Heart left ventricle (tissue), 16 donors: ENCODE measurements at regions not wholly inside any gene's neighbourhood (a gene's known extent, or its start where the extent isn't known, plus 50 kb on each side); places are given as distances from the start of the nearest gene placed in this dataset.

Source experiments
- ATAC-seq, 4 donors: fragments of 200-7000 bp; cut with Tn5 transposase; one replicate each; pipeline ENCODE4 v1.9.1; 2020 to 2022; ENCODE audit warnings: moderate library complexity in 4 of 4, mild to moderate bottlenecking in 3 of 4, moderate number of reproducible peaks in 1 of 4
- DNase-seq, 5 donors: peaks; one replicate each; pipeline ENCODE4 v3.0.0-alpha.2; 2020
- H3K27ac ChIP-seq, 12 donors: fragments of 200-600 bp; sonication (generic) in 4 of 12; one replicate each; pipeline versions ENCODE4 v1.5.0 to v1.8.0; 2016 to 2022; ENCODE audit warnings: mild to moderate bottlenecking in 2 of 12
- H3K27me3 ChIP-seq, 9 donors: fragments of 200-600 bp; sonication (generic) in 2 of 9; one replicate each; pipeline versions ENCODE4 v1.5.1 to v1.8.0; 2016 to 2022; ENCODE audit warnings: mild to moderate bottlenecking in 3 of 9
- H3K36me3 ChIP-seq, 9 donors: fragments of 200-600 bp; sonication (generic) in 2 of 9; one replicate each; pipeline versions ENCODE4 v1.5.0 to v1.8.0; 2018 to 2022; ENCODE audit warnings: mild to moderate bottlenecking in 2 of 9
- H3K4me1 ChIP-seq, 12 donors: fragments of 200-600 bp; sonication (generic) in 4 of 12; one replicate each; pipeline versions ENCODE4 v1.5.0 to v1.8.0; 2016 to 2022; ENCODE audit warnings: mild to moderate bottlenecking in 3 of 12
- H3K4me3 ChIP-seq, 12 donors: fragments of 200-600 bp; sonication (generic) in 4 of 12; one replicate each; pipeline versions ENCODE4 v1.5.0 to v1.8.0; 2017 to 2022; ENCODE audit warnings: mild to moderate bottlenecking in 9 of 12, moderate library complexity in 4 of 12
- H3K9me3 ChIP-seq, 12 donors: fragments of 200-600 bp; sonication (generic) in 4 of 12; one replicate each; pipeline versions ENCODE4 v1.5.0 to v1.8.0; 2016 to 2022; ENCODE audit warnings: mild to moderate bottlenecking in 1 of 12
- CTCF ChIP-seq, 12 donors: fragments of 200-600 bp; sonication (generic) in 4 of 12; IDR thresholded peaks; one replicate each; pipeline versions ENCODE4 v1.5.0 to v1.8.0; 2018 to 2022; ENCODE audit warnings: antibody characterized with exemption in 12 of 12, mild to moderate bottlenecking in 5 of 12
- POLR2A ChIP-seq, 2 donors: fragments of 450-650 bp; IDR thresholded peaks; one replicate each; pipeline ENCODE4 v1.6.1; 2017; ENCODE audit warnings: antibody characterized with exemption in 2 of 2, mild to moderate bottlenecking in 2 of 2, moderate library complexity in 2 of 2
- WGBS, 4 donors: extraction: QIAGEN DNeasy Blood & Tissue Kit in 2 of 4; methylation state at CpG; one replicate each; pipeline versions ENCODE4 v1.1.5 to v1.1.7; 2013 to 2018; 5-methylcytosine and 5-hydroxymethylcytosine counted together
- intact Hi-C, 10 donors: fragments of 100-400 bp; cut with DNase I; formaldehyde crosslinking; loops; one replicate each; pipeline versions ENCODE4 v1.11.1 to v1.14.2; 2022
- donor health status: ischemic (EF 13 %, LVEDD 7.1; RV severe dilation, severe dysfunction).
- donor health status: healthy with polysubstance abuse.
- donor health status: DM: no; HTN: yes; CAD: no.
- donor health status: DM: no; HTN: no; CAD: no.
- donor health status: ischemic (EF 25% LVEDD 6.9; RV normal size, moderate dysfunction).
- donor health status: ischemic (EF 25% LVEDD 5.7; RV mildly dilated, moderate dysfunction).
- donor health status: healthy.
- donor health status: DM: yes; HTN: yes; CAD: no.
- donor health status: ischemic (EF 35%, LVEDD 5.7; RV mildly dilated, moderate dysfunction).
- donor health status: nonischemic (EF 11% LVEDD 7.7; RV severe dilation, severe dysfunction).
- donor health status: DM: yes; HTN: yes; CAD: no.
- donor health status: PGD.
- donor health status: ischemic (EF 29% LVEDD 5.4; RV normal size, mild dysfunction).
- donor health status: nonischemic (EF 23%, LVEDD 6.1; RV moderate dilation, normal function).

GRCh38 chr6:84486526-84486925 is 259.1 kb upstream of the CEP162 start:
- TF ChIP-seq POLR2A (IDR thresholded peaks at IDR 0.05) (no peak), CTCF (IDR thresholded peaks at IDR 0.05) (no peak)
- Histone ChIP-seq H3K27ac (no peak overlapping the region), H3K9me3 (peaks cover 0 to 7% (median 0%) of the 10 kb centered on the region in 12 donors), H3K27me3 (no peaks in the 10 kb centered on the region), H3K4me3 (no peak overlapping the region), H3K36me3 (no peaks in the 10 kb centered on the region), H3K4me1 (no peaks in the 10 kb centered on the region)
- ATAC-seq (no peak), DNase-seq (no peak)
- intact Hi-C loops, result no loop called here

GRCh38 chr6:84469144-84469543 is 241.7 kb upstream of the CEP162 start:
- H3K27ac ChIP-seq, result no peak overlapping the region
- no peak for ATAC-seq
- no peaks in the 10 kb centered on the region for H3K27me3 ChIP-seq
- H3K9me3 ChIP-seq, result peaks cover 0 to 11% (median 0%) of the 10 kb centered on the region in 12 donors
- no peak for TF ChIP-seq POLR2A (IDR thresholded peaks at IDR 0.05)
- no peak for TF ChIP-seq CTCF (IDR thresholded peaks at IDR 0.05)
- DNase-seq, result no peak
- no peaks in the 10 kb centered on the region for H3K36me3 ChIP-seq
- H3K4me3 ChIP-seq, result no peak overlapping the region
- intact Hi-C loops, result no loop called here
- WGBS, 4 donors, result 85 to 88% (median 86%) methylated on average over 1 of the region's 1 CpG
- no peaks in the 10 kb centered on the region for H3K4me1 ChIP-seq

GRCh38 chr6:84467296-84467695 is 239.9 kb upstream of the CEP162 start:
- intact Hi-C loops, result no loop called here
- no peaks in the 10 kb centered on the region for H3K36me3 ChIP-seq
- no peaks in the 10 kb centered on the region for H3K4me1 ChIP-seq

GRCh38 chr6:84466511-84466910 is 239.1 kb upstream of the CEP162 start:
- H3K9me3 ChIP-seq, result no peaks in the 10 kb centered on the region
- no peaks in the 10 kb centered on the region for H3K36me3 ChIP-seq
- no peak for DNase-seq
- H3K4me1 ChIP-seq, result no peaks in the 10 kb centered on the region
- WGBS, 4 donors, result 14 to 43% (median 39%) methylated on average over 4 of the region's 4 CpGs
- intact Hi-C loops, result no loop called here
- no peaks in the 10 kb centered on the region for H3K27me3 ChIP-seq
- H3K4me3 ChIP-seq, result no peak overlapping the region
- TF ChIP-seq POLR2A (IDR thresholded peaks at IDR 0.05) (no peak), CTCF (IDR thresholded peaks at IDR 0.05) (no peak)
- ATAC-seq, result no peak
- no peak overlapping the region for H3K27ac ChIP-seq

More at GRCh38 chr6:84467296-84467695, 239.9 kb upstream of the CEP162 start:
- DNase-seq, result no peak
- Histone ChIP-seq H3K27me3 (no peaks in the 10 kb centered on the region), H3K27ac (no peak overlapping the region), H3K4me3 (no peak overlapping the region), H3K9me3 (peaks cover 0 to 2% (median 0%) of the 10 kb centered on the region in 12 donors)
- TF ChIP-seq CTCF (IDR thresholded peaks at IDR 0.05), result no peak
- no peak for TF ChIP-seq POLR2A (IDR thresholded peaks at IDR 0.05)
- no peak for ATAC-seq
